H9 (cell line): ENCODE measurements at regions not wholly inside any gene's neighbourhood (a gene's known extent, or its start where the extent isn't known, plus 50 kb on each side); places are given as distances from the start of the nearest gene placed in this dataset.

Experiments used
- DNase-seq: peaks from one replicate; pipeline ENCODE4 v3.0.0-alpha.2; 2017
- H2AFZ ChIP-seq: one replicate; pipeline ENCODE4 v1.6.1; 2013; ENCODE audit warnings: mild to moderate bottlenecking, low read length, control low read depth, moderate library complexity
- H2AK5ac ChIP-seq: 2 replicates; pipeline ENCODE4 v1.6.1; 2013; ENCODE audit warnings: low read length, control low read depth, mixed read lengths; ENCODE audit not compliant: insufficient read length
- H2BK120ac ChIP-seq: one replicate; pipeline ENCODE4 v1.6.1; 2013; ENCODE audit warnings: low read depth, mild to moderate bottlenecking, low read length, control low read depth, inconsistent platforms; ENCODE audit not compliant: poor library complexity, severe bottlenecking
- H2BK12ac ChIP-seq: 2 replicates; pipeline ENCODE4 v1.6.1; 2013; ENCODE audit warnings: low read length, control low read depth, mixed read lengths, low read depth; ENCODE audit not compliant: insufficient read length
- H2BK15ac ChIP-seq: 2 replicates; pipeline ENCODE4 v1.6.1; 2013; ENCODE audit warnings: low read depth, low read length, control low read depth
- H2BK20ac ChIP-seq: one replicate; pipeline ENCODE4 v1.6.1; 2013; ENCODE audit warnings: low read depth, mild to moderate bottlenecking, low read length, control low read depth, inconsistent platforms; ENCODE audit not compliant: poor library complexity, severe bottlenecking
- H2BK5ac ChIP-seq: 2 replicates; pipeline ENCODE4 v1.6.1; 2013; ENCODE audit warnings: low read length, control low read depth, mixed read lengths; ENCODE audit not compliant: insufficient read length
- H3K14ac ChIP-seq: 2 replicates; pipeline ENCODE4 v1.6.1; 2013; ENCODE audit warnings: low read length, control low read depth; ENCODE audit not compliant: insufficient read depth
- H3K18ac ChIP-seq: 2 replicates; pipeline ENCODE4 v1.6.1; 2013; ENCODE audit warnings: low read depth, mild to moderate bottlenecking, mixed read lengths, low read length, control low read depth; ENCODE audit not compliant: insufficient read length
- H3K23ac ChIP-seq: 2 replicates; pipeline ENCODE4 v1.6.1; 2013; ENCODE audit warnings: low read length, control low read depth, mixed read lengths, low read depth; ENCODE audit not compliant: insufficient read length
- H3K23me2 ChIP-seq: 2 replicates; pipeline ENCODE4 v1.6.1; 2013; ENCODE audit warnings: low read depth, mild to moderate bottlenecking, mixed read lengths, low read length, control low read depth; ENCODE audit not compliant: insufficient read length, poor library complexity, severe bottlenecking
- H3K27ac ChIP-seq: 2 replicates; pipeline ENCODE4 v1.5.1; 2013; ENCODE audit warnings: low read length, control low read depth, mixed read lengths, low read depth; ENCODE audit not compliant: insufficient read length
- H3K27me3 ChIP-seq: 2 replicates; pipeline ENCODE4 v1.6.1; 2013; ENCODE audit warnings: low read length, control low read depth, inconsistent platforms; ENCODE audit not compliant: insufficient read depth
- H3K4ac ChIP-seq: 2 replicates; pipeline ENCODE4 v1.6.1; 2013; ENCODE audit warnings: low read depth, mild to moderate bottlenecking, control low read depth, inconsistent platforms, low read length, moderate library complexity
- H3K4me1 ChIP-seq: 2 replicates; pipeline ENCODE4 v1.6.1; 2013; ENCODE audit warnings: low read length, control low read depth, inconsistent platforms; ENCODE audit not compliant: insufficient read depth
- H3K4me2 ChIP-seq: 2 replicates; pipeline ENCODE4 v1.6.1; 2013; ENCODE audit warnings: low read length, control low read depth, mixed read lengths; ENCODE audit not compliant: insufficient read length, insufficient read depth
- H3K56ac ChIP-seq: 2 replicates; pipeline ENCODE4 v1.6.1; 2013; ENCODE audit warnings: low read depth, mild to moderate bottlenecking, mixed read lengths, low read length, control low read depth; ENCODE audit not compliant: insufficient read length
- H3K79me1 ChIP-seq: 2 replicates; pipeline ENCODE4 v1.6.1; 2013; ENCODE audit warnings: low read depth, mild to moderate bottlenecking, moderate library complexity, low read length, control low read depth, inconsistent platforms; ENCODE audit not compliant: insufficient read depth, poor library complexity, severe bottlenecking
- H3K79me2 ChIP-seq: 2 replicates; pipeline ENCODE4 v1.6.1; 2013; ENCODE audit warnings: low read length, control low read depth, inconsistent platforms; ENCODE audit not compliant: insufficient read depth
- H3K9ac ChIP-seq: 2 replicates; pipeline ENCODE4 v1.6.1; 2013; ENCODE audit warnings: low read length, control low read depth, mixed read lengths; ENCODE audit not compliant: insufficient read length; ENCODE audit errors: extremely low read depth
- H3K9me3 ChIP-seq: one replicate; pipeline ENCODE4 v1.6.1; 2013; ENCODE audit warnings: low read depth, low read length, inconsistent platforms; ENCODE audit not compliant: control insufficient read depth
- H3T11ph ChIP-seq: one replicate; pipeline ENCODE4 v1.6.1; 2013; ENCODE audit warnings: mild to moderate bottlenecking, low read length, control low read depth, inconsistent platforms
- H4K20me1 ChIP-seq: one replicate; pipeline ENCODE4 v1.6.1; 2013; ENCODE audit not compliant: control insufficient read depth, insufficient read length, insufficient read depth
- H4K5ac ChIP-seq: 2 replicates; pipeline ENCODE4 v1.6.1; 2013; ENCODE audit warnings: low read depth, mild to moderate bottlenecking, mixed read lengths, low read length, control low read depth; ENCODE audit not compliant: insufficient read length
- H4K8ac ChIP-seq: replicated peaks from 2 replicates; pipeline ENCODE4 v1.6.1; 2013; ENCODE audit warnings: low read length, control low read depth, mixed read lengths, low read depth; ENCODE audit not compliant: insufficient read length
- H4K91ac ChIP-seq: 2 replicates; pipeline ENCODE4 v1.6.1; 2013; ENCODE audit warnings: low read depth, mild to moderate bottlenecking, moderate library complexity, mixed read lengths, low read length, control low read depth; ENCODE audit not compliant: insufficient read length
- H3K27ac Mint-ChIP-seq, 3 experiments: 2 replicates in 2 of 3; 3 replicates in 1 of 3; pipeline ENCODE4 v1.8.0; 2020 to 2021; ENCODE audit warnings: mixed read lengths in 3 of 3, mild to moderate bottlenecking in 1 of 3, moderate library complexity in 1 of 3
- H3K27me3 Mint-ChIP-seq: 2 replicates; pipeline ENCODE4 v1.8.0; 2021; ENCODE audit warnings: low read depth, mild to moderate bottlenecking, moderate library complexity, mixed read lengths
- H3K36me3 Mint-ChIP-seq, 3 experiments: 2 replicates in 2 of 3; 3 replicates in 1 of 3; pipeline ENCODE4 v1.8.0; 2020 to 2021; ENCODE audit warnings: low read depth in 3 of 3, mixed read lengths in 3 of 3; ENCODE audit not compliant: insufficient read depth in 1 of 3
- H3K4me1 Mint-ChIP-seq, 2 experiments: 2 replicates each; pipeline ENCODE4 v1.8.0; 2020; ENCODE audit warnings: mixed read lengths in 2 of 2
- H3K4me3 Mint-ChIP-seq, 2 experiments: 2 replicates in 1 of 2; 3 replicates in 1 of 2; pipeline ENCODE4 v1.8.0; 2020 to 2021; ENCODE audit warnings: mild to moderate bottlenecking in 2 of 2, mixed read lengths in 2 of 2, moderate library complexity in 1 of 2
- H3K9me3 Mint-ChIP-seq, 2 experiments: 2 replicates in 1 of 2; 3 replicates in 1 of 2; pipeline ENCODE4 v1.8.0; 2020; ENCODE audit warnings: mild to moderate bottlenecking in 2 of 2, mixed read lengths in 2 of 2, moderate library complexity in 1 of 2
- WGBS: extraction: QIAGEN DNeasy Blood & Tissue Kit; methylation state at CpG from one replicate; pipeline ENCODE4 v1.1.7; 2013; ENCODE audit warnings: missing lambda C conversion rate, low lambda C conversion rate, mixed read lengths; ENCODE audit not compliant: insufficient read length; ENCODE audit errors: extremely low coverage; 5-methylcytosine and 5-hydroxymethylcytosine counted together
- TF ChIP-seq, protein P1 (sequence below): fragments of 200-600 bp; sonication (generic); conservative IDR thresholded peaks from 3 replicates; pipeline ENCODE4 v1.8.0; 2021; ENCODE audit warnings: antibody characterized with exemption, mild to moderate bottlenecking

GRCh38 chr15:95645791-95646338 lies 684.6 kb upstream of the NR2F2 start:
- Histone ChIP-seq H2BK120ac (no peak overlapping the region), H3K9me3 (no peaks in the 10 kb centered on the region), H4K91ac (no peak overlapping the region), H4K5ac (no peak overlapping the region), H3K23me2 (no peaks in the 10 kb centered on the region), H3K4me2 (no peak overlapping the region), H3K79me2 (no peaks in the 10 kb centered on the region), H3K23ac (no peak overlapping the region), H3K27ac (no peak overlapping the region), H3K4ac (no peak overlapping the region), H3K18ac (no peak overlapping the region), H4K8ac (no peak overlapping the region), H4K20me1 (no peaks in the 10 kb centered on the region), H3K56ac (no peak overlapping the region), H2BK5ac (no peak overlapping the region), H2BK12ac (no peak overlapping the region), H2BK20ac (no peak overlapping the region), H3K9ac (no peak overlapping the region), H3T11ph (no peak overlapping the region), H2AK5ac (no peak overlapping the region), H3K14ac (no peak overlapping the region), H3K4me1 (no peaks in the 10 kb centered on the region), H3K79me1 (no peaks in the 10 kb centered on the region), H2AFZ (no peak overlapping the region), H2BK15ac (no peak overlapping the region), H3K27me3 (no peaks in the 10 kb centered on the region)
- WGBS = no CpG with 5 or more reads among the region's 4 CpGs
- TF ChIP-seq, protein P1, sequence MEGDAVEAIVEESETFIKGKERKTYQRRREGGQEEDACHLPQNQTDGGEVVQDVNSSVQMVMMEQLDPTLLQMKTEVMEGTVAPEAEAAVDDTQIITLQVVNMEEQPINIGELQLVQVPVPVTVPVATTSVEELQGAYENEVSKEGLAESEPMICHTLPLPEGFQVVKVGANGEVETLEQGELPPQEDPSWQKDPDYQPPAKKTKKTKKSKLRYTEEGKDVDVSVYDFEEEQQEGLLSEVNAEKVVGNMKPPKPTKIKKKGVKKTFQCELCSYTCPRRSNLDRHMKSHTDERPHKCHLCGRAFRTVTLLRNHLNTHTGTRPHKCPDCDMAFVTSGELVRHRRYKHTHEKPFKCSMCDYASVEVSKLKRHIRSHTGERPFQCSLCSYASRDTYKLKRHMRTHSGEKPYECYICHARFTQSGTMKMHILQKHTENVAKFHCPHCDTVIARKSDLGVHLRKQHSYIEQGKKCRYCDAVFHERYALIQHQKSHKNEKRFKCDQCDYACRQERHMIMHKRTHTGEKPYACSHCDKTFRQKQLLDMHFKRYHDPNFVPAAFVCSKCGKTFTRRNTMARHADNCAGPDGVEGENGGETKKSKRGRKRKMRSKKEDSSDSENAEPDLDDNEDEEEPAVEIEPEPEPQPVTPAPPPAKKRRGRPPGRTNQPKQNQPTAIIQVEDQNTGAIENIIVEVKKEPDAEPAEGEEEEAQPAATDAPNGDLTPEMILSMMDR = no peak
- Mint-ChIP-seq H3K27me3 (no peaks in the 10 kb centered on the region; the same call in 1 of the 2 replicates), H3K36me3 (no peaks in the 10 kb centered on the region), H3K4me3 (no peak overlapping the region), H3K27ac (no peak overlapping the region), H3K4me1 (no peaks in the 10 kb centered on the region), H3K9me3 (no peaks in the 10 kb centered on the region)
- DNase-seq = no peak
